Nephron progenitor cell (in vitro differentiated cells): ENCODE measurements at regions not wholly inside any gene's neighbourhood (a gene's known extent, or its start where the extent isn't known, plus 50 kb on each side); places are given as distances from the start of the nearest gene placed in this dataset.

Experiments used
- DNase-seq: peaks from one replicate; pipeline ENCODE4 v3.0.0; 2021
- H3K27ac Mint-ChIP-seq: 2 replicates; pipeline ENCODE4 v1.8.0; 2021; ENCODE audit warnings: mild to moderate bottlenecking, moderate library complexity, mixed read lengths
- H3K27me3 Mint-ChIP-seq: 2 replicates; pipeline ENCODE4 v1.8.0; 2021; ENCODE audit warnings: mild to moderate bottlenecking, low read depth, mixed read lengths; ENCODE audit not compliant: poor library complexity
- H3K36me3 Mint-ChIP-seq: 2 replicates; pipeline ENCODE4 v1.8.0; 2021; ENCODE audit warnings: low read depth, mixed read lengths
- H3K4me1 Mint-ChIP-seq: 2 replicates; pipeline ENCODE4 v1.8.0; 2021; ENCODE audit warnings: mixed read lengths
- H3K4me3 Mint-ChIP-seq: 2 replicates; pipeline ENCODE4 v1.8.0; 2021; ENCODE audit warnings: mild to moderate bottlenecking, moderate library complexity, mixed read lengths
- H3K9me3 Mint-ChIP-seq: 2 replicates; pipeline ENCODE4 v1.8.0; 2021; ENCODE audit warnings: mild to moderate bottlenecking, moderate library complexity, mixed read lengths
- TF ChIP-seq, protein P1 (sequence below): fragments of 200-600 bp; sonication (generic); IDR thresholded peaks from 2 replicates; pipeline ENCODE4 v1.5.0; 2021; ENCODE audit warnings: antibody characterized with exemption

DNA sequence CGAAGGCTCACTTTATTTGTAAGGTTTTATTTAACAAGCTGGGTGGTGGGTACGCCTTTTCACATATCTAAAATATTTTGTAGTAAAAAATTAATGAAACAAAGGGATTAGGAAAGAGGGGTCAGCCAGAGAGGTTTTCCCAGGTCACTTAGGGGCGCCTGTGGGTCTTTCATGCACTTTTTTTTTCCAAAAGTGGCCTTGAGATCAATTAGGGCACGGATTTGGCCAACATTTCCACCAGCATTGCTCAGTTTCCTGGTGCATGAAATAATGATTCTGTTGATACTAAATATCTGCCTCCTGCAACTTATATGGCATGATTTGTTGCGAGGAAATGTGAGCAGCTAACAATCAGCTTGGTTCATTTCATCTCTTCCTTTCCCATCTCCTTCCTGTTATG lies 67.6 kb upstream of the ZCCHC2 start:
- H3K4me3 Mint-ChIP-seq = no peak overlapping the region
- no peak overlapping the region for H3K27ac Mint-ChIP-seq
- H3K9me3 Mint-ChIP-seq = peaks cover 6% of the 10 kb centered on the region
- TF ChIP-seq, protein P1, sequence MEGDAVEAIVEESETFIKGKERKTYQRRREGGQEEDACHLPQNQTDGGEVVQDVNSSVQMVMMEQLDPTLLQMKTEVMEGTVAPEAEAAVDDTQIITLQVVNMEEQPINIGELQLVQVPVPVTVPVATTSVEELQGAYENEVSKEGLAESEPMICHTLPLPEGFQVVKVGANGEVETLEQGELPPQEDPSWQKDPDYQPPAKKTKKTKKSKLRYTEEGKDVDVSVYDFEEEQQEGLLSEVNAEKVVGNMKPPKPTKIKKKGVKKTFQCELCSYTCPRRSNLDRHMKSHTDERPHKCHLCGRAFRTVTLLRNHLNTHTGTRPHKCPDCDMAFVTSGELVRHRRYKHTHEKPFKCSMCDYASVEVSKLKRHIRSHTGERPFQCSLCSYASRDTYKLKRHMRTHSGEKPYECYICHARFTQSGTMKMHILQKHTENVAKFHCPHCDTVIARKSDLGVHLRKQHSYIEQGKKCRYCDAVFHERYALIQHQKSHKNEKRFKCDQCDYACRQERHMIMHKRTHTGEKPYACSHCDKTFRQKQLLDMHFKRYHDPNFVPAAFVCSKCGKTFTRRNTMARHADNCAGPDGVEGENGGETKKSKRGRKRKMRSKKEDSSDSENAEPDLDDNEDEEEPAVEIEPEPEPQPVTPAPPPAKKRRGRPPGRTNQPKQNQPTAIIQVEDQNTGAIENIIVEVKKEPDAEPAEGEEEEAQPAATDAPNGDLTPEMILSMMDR = no peak
- DNase-seq = no peak
- peaks cover 14% of the 10 kb centered on the region for H3K27me3 Mint-ChIP-seq
- no peaks in the 10 kb centered on the region for H3K36me3 Mint-ChIP-seq
- peaks cover 17% of the 10 kb centered on the region for H3K4me1 Mint-ChIP-seq

DNA sequence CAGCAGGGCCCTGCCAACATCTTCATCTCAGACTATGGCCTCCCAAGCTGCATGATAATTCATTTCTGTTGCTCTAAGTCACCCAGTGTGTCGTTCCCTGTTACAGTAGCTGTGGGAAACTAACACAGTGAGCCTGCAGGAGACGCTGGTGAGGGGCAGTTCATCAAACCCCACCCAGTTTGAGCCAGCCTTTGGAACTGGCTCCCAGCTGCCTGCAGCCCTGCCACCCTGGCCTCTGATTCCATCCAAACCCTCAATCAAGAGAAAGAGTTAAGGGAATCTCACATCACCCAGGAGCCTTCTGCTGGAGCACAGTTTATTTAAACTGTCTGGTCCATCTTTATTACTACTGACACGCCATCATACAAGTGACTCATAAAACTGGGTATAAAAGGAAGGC lies 64.9 kb upstream of the ZCCHC2 start:
- Mint-ChIP-seq H3K27me3 (peaks cover 18% of the 10 kb centered on the region), H3K27ac (no peak overlapping the region), H3K36me3 (no peaks in the 10 kb centered on the region), H3K4me1 (peaks cover 7% of the 10 kb centered on the region), H3K4me3 (no peak overlapping the region), H3K9me3 (no peaks in the 10 kb centered on the region)
- DNase-seq = no peak
- TF ChIP-seq, protein P1 = no peak

DNA sequence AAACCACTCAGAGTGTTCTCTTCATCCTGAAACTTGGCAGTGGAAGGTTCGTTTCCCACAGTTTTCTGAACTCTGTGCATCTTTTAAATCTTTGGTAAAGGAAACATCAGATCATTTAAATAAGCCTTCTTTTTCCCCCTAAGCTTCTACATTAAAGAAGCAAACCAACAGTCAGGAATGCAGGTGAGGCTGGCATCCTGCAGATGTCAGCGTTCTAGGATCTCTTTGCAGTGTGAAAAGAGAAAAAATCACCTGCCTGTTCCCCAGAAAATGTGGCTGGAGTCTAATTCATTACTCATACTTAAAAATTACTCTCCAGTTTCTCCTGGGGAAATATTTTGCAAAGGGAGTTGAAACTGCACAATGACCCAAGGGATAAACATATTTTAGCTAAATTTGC lies 64.5 kb upstream of the ZCCHC2 start:
- Mint-ChIP-seq H3K4me3 (no peak overlapping the region), H3K27ac (no peak overlapping the region), H3K9me3 (no peaks in the 10 kb centered on the region), H3K4me1 (peaks cover 7% of the 10 kb centered on the region), H3K36me3 (no peaks in the 10 kb centered on the region), H3K27me3 (peaks cover 18% of the 10 kb centered on the region)
- TF ChIP-seq, protein P1 = no peak
- no peak for DNase-seq

DNA sequence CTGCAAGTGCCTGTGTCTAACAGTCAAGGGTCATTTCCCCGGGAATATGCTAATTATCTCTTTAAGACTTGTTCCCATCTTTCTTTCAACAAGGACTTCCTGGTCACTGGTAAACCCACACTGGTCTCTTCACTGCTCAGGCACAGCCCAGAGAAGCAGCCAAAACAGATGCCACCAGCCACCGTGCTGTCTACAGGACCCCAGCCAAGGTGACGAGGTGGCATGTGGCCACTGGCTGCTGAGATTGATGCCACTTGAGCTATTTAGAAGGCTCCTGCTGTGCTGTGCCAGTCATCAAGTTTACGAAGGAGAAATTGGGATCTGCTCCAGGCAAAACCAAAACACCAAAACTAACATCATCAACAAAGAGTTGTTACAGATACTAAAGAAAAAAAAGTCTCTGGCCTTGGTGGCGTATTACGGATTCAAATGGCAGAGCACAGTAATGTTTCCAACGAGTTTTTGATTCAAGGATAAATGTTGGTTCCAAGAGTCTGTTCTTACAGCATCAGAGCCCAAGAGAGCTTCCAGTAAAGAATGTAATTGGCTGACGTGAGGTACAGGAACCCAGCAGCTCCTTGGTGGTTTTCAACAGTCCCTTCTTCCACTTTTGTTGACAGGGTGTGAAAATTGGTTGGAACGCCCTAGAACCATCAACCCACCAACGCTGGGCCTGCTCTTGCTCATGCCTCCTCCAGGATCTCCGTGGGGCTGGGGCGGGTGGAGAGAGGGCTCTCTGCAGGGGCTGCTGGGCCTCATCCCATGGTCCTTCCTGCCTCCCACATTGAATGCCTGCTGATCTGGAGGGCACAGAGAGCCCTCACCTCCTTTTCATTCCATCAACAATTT lies 63.7 kb upstream of the ZCCHC2 start:
- Mint-ChIP-seq H3K4me1 (peaks cover 7% of the 10 kb centered on the region), H3K4me3 (no peak overlapping the region), H3K27ac (no peak overlapping the region), H3K27me3 (peaks cover 19% of the 10 kb centered on the region), H3K36me3 (no peaks in the 10 kb centered on the region), H3K9me3 (peaks cover 3% of the 10 kb centered on the region)
- no peak for DNase-seq
- TF ChIP-seq, protein P1 = no peak

DNA sequence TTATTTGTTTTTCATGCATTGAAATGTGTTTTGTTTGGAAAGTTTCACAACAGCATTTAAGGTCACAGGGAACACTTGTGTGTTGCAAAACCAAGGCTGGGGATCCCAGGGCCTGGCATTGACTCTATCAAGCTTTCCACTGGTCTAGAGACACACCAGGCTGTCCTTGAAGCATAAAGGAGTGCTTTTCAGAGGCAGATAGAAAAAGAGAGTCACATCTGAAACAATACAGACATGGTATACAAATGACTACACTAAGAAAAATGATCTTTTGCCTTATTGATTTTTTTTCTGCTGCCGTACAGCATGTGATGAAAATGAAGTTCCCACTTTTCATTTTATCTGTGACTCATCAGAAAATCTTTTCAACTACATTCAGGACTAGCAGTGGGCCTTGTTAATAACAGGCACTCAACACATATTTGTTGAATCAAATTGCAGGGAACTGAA lies 61.9 kb upstream of the ZCCHC2 start:
- TF ChIP-seq, protein P1 = no peak
- peaks cover 10% of the 10 kb centered on the region for H3K27me3 Mint-ChIP-seq
- peaks cover 7% of the 10 kb centered on the region for H3K4me1 Mint-ChIP-seq
- no peaks in the 10 kb centered on the region for H3K36me3 Mint-ChIP-seq
- H3K4me3 Mint-ChIP-seq = no peak overlapping the region
- no peak overlapping the region for H3K27ac Mint-ChIP-seq
- peaks cover 5% of the 10 kb centered on the region for H3K9me3 Mint-ChIP-seq
- DNase-seq = no peak

DNA sequence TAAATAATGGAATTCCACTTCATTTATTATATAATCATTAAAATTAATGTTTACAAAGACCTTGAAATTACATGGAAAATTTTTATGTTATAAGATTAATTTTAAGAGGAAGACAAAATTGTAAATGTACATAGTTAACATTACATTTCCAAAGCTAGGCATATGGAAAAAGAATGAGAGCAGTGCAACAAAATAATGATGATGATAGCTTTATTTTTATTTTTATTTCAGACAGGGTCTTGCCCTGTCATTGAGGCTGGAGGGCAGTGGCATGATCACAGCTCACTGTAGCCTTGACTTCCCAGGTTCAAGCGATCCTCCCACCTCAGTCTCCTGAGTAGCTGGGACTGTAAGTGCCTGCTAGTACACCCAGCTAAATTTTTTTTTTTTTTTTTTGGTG lies 61.2 kb upstream of the ZCCHC2 start:
- H3K4me1 Mint-ChIP-seq = peaks cover 7% of the 10 kb centered on the region
- H3K4me3 Mint-ChIP-seq = no peak overlapping the region
- H3K9me3 Mint-ChIP-seq = peaks cover 8% of the 10 kb centered on the region
- no peak overlapping the region for H3K27ac Mint-ChIP-seq
- no peaks in the 10 kb centered on the region for H3K36me3 Mint-ChIP-seq
- TF ChIP-seq, protein P1 = no peak
- no peak for DNase-seq
- H3K27me3 Mint-ChIP-seq = peaks cover 9% of the 10 kb centered on the region
